GM21526 (cell line): ENCODE measurements at regions not wholly inside any gene's neighbourhood (a gene's known extent, or its start where the extent isn't known, plus 50 kb on each side); places are given as distances from the start of the nearest gene placed in this dataset.

Experiments
- ATAC-seq: cut with Tn5 transposase; IDR thresholded peaks from one replicate; pipeline ENCODE4 v1.9.1; 2021; ENCODE audit warnings: moderate library complexity; ENCODE audit not compliant: unreplicated experiment, low FRiP score

DNA sequence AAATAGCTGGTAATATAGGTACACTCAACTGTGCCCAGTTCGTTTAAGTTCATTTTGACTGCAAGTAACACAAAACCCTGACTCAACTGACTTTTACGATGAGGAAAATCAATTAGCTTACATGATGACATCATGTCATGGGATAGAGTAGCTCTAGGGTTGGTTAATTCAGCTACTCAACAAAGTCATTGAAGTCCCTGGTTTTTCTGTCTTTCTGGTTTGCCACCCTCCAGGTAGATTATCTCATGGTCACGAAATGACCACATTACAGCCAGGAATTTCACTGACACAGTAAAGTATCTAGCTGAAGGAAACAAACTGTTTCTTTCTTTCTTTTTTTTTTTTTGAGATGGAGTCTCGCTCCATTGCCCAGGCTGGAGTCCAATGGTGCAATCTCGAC lies 68.5 kb upstream of the FUT8 start:
- no peak for ATAC-seq

DNA sequence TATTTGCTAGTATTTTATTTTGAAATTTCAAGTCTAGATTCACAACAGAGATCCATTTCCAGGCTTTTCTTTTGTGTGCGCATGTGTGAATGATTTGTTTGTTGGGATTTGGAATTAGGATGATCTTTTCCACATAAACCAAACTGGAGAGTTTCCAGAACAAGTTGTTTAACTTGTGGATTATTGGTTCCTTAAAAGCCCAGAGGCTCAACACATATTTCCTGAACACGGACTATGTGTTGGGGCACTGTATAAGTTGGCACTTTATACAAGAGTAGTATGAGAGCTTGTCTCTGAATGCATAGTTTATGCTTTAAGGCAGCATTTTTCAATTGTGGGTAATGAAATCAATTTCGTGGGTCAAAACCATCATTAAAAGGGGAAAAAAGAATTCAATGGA lies 67.3 kb upstream of the FUT8 start:
- no peak for ATAC-seq

DNA sequence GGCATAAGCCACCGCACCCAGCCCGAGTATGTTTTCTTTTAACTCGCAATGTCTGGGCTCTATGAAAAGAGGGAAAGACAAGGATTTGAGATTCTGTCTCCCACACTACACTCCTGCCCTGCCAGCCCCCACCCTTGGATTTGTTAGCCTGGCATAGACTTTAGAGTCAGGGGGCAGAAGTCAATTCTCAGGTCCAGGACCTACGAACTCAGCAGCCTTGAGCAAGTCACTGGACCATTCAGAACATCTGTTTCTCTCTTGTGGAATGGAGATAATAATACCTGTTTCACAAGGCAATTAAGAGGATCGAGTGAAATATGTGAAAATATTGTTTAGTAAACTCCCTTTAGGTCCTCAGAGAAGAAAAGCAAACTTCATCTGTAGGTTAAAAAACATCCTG lies 66.1 kb upstream of the FUT8 start:
- ATAC-seq: no peak

DNA sequence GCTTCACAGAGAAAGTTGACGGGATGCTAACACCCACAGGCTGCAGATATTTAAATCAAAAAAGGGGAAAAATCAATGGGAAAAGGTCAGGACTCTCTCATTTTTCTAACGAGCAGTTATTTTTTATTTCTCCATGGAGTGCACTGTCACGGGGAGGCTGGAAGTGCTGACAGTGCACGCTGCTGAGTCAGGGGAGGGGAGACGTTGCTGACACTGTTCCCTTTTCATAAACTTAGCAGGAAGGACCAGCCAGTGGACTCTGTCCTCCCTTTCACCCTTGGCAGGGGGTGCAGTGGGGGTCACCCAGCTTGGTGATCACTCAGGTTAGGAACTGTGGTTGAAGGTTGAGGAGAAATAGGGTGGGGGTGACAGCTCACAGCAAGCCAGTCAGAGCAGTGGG lies 65.6 kb upstream of the FUT8 start:
- no peak for ATAC-seq

DNA sequence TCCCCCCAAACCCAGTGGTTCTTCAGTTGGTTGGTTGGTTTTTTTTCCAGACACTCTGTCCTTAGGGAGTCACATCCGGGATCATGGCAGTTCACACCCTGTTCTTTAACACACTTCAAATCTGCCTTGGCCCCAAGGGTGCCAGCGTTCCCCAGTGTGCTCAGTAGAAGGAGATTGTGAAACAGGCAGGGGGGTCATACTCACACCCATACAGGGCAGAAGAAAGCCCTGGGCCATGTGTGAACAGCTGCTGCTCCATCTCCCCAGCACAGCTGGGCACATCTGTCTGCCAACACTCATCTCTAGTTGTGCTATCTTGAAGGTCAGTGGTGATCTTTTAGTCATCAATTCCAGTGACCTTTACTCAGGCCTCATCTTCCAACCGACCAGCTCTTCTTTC lies 64.4 kb upstream of the FUT8 start:
- no peak for ATAC-seq

DNA sequence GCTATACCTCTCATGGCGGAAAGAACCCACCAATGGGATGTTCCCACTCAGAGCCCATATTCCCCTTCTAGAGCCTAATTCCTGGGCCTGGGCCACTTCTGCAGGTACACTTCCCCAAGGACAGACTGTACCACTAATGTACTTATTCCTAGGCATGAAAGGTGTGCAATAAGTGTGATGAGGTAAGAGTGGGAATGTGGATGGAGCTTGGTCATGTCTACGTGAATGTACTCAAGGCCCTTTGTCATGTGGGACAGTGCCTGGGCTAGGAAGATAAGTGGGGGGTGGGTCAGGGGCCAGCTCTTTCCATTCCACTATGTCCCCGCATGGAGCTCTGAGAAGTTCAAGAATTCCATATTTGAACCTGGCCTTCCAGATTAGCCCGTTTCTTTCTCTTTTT lies 63.4 kb upstream of the FUT8 start:
- ATAC-seq: no peak

DNA sequence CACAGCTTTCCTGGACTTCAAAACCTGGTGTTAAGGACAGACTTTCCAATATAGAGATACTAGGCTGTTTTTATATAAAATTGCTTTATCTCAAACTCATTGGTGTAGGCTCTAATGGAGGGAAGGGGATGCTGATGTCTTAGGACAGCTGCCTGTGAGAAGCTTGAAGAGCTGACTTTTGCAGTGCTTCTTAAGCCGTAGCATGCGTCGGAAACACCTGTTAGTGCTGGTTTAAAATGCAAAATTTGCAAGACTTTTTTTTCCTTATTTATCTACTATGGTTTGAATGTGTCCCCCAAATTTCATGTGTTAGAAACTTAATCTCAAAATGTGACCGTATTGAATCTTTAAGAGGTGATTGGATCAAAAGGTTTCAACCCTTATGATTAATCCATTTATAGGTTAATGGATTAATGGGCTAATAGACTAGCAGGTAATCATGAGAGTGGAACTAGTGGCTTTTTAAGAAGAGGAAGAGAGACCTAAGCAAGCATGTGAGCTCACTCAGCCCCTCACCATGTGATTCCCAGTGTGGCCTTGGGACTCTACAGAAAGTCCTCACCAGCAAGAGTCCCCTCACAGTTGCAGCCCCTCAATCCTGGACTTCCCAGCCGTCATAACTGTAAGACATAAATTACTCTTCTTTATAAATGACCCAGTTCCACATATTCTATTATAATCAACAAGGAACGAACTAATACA lies 60.9 kb upstream of the FUT8 start:
- ATAC-seq: no peak

DNA sequence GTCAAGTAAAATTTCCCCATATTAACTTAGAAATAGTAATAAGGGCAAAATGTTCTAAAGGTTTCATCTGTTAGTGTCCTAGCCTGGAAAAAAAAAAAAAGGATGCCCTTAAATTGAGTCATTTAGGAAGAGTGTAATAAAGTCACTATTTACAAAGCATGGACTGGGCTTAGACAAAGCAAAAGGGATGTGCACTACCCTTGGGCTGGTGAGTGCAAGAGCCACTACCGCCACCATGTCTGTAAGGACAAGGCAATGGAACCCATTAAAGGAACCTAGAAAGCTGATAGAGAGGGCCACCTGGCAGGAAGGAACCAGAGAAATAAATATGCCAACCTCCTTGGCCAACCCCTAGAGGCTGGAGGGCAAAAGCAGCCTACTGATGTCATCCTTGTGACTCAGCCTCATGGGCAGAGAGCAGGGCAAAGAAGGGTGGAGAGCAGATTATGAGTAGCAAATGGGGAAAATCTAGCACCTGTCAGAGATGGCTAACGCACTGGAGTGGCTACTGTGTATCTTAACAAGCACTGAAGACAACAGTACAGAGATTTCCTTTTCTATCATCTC lies 59.5 kb upstream of the FUT8 start:
- no peak for ATAC-seq

DNA sequence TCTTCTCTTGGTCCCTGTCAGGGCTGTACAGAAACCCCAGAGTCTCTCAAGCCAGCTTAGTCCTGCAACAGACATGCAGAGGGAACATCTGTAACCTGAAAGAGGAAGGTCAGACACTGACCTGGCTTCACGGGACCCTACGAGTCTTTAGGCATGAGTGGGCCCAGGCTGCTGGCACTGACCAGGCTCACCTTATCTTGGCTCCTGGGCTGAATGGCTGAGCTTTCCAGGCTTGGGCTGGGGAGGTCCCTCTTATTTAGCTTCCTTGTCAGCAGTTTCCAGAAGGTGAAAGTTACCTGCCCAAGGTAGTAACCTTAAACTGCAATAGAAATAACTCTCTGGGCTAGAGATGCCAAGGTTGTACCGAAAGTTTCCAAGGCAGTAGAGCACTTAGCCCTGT lies 58.4 kb upstream of the FUT8 start:
- ATAC-seq: no peak

DNA sequence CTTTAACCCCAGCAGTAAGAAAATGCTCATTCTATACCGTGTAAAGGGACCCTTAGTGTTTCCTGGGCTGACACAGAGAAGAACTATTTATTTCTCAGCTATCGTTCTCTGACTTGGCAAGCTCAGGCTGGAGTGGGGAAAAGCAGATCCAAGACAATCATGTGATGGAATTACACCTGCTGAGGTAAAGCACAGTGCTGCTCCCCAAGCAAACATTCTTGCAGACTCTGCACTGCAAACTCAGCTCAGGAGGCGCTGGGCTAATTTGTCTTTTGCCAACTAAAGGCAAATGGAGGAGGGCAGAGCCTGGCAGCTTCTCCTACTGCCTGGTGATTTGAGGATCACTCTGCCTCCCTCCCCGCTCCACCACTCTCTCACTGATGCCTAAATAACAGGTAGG lies 57.8 kb upstream of the FUT8 start:
- no peak for ATAC-seq

DNA sequence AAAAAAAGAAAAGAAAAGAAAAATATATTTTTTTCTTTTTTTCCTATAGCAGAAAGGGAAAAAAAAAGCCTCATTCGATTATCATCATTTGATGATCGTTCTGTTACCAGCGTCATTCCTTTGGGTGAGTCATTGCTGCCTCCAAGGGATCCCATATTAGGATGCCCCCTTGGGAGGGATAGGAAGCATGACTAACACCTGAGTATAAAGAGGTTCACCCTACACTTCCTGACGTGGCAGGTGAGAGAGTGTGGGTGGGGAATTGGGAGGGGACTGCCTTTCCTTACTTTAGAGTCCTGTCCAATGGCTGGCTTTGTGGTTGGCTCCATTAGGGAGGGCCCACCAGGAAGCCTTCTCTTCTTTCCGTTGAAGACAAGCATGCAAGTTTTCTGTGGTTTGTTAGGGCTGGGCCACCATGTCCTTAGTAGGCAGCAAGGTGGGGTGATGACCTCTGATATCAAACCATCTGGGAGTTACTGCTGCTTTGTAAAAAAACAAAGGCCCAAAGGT lies 56.1 kb upstream of the FUT8 start:
- ATAC-seq: no peak

DNA sequence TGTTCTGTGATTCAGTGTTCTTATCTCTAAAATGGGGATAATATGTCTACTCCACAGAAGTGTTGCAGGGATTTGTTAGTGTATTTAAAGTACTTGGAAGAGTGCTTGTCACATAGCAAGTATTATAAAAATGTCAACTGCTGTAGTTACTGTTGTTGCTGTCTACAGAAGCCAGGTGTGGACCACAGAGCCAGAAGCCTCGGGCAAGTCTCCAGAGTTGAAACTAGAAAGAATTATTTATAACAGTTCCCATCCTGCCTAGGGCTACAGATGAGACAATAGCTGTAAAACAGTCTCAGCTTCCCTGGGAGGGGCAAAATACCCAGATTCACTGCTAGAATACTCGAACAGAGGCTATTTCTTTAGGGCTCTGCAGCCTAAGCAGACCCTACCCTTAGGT lies 55.4 kb upstream of the FUT8 start:
- ATAC-seq: peak; percentile 53

DNA sequence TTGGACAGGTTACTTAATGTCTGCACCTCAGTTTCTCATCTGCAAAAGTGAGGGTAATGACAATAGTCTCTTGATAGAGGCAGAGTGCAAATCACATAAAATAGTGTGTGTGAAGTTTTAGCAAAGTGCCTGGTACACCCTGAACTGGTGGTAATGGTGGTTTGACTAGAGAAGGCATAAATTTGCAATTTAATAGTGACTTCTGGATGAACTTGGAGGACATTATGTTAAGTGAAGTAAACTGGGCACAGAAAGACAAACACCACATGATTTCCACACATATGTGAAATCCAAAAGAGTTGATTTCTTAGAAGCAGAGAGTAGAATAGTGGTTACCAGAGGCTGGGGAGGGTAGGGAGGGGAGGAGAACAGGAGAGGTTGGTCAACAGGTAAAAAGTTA lies 54.8 kb upstream of the FUT8 start:
- ATAC-seq: no peak

DNA sequence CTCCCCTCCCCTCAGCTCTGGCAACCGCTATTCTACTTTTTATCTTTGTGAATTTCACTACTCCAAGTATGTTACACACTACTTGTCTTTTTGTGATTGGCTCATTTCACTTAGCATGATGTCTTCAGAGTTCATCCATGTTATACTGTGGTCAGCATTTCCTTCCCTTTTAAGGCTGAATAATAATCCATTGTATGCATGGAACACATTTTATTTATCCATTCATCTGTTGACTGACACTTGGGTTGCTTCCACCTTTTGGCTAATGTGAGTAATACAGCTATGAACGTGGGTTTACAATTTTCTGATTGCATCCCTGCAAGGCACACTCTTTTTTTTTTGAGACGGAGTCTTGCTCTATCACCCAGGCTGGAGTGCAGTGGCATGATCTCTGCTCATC lies 53.0 kb upstream of the FUT8 start:
- ATAC-seq: no peak

DNA sequence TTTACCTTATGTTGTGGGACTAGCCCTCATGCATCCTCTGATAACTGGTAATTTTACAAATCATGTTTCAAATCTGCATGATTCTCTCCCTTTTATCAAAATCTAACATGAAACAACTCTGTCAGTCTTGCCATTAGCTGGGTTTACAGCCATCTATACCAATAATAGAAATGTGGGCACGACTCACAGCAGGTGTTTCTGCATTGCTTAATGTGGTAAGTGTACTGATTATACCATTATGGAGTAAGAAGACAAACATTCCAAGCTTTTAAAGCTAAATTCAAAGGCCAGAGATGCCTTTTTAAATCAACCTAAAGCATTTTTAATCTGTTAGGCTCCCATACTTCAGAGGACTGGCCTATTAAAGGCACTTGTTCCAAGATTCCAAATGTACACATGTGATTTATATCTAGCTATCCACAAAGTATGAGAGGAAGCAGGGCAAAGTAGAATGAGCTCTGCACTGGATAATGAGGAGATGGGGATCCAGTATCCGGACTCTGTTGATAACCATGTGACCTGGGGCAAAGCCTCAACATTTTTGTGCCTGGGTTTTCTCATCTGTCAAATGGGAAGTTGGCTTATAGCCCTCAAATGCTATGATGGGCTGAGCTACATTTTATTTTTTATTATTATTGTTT lies 52.3 kb upstream of the FUT8 start:
- no peak for ATAC-seq

DNA sequence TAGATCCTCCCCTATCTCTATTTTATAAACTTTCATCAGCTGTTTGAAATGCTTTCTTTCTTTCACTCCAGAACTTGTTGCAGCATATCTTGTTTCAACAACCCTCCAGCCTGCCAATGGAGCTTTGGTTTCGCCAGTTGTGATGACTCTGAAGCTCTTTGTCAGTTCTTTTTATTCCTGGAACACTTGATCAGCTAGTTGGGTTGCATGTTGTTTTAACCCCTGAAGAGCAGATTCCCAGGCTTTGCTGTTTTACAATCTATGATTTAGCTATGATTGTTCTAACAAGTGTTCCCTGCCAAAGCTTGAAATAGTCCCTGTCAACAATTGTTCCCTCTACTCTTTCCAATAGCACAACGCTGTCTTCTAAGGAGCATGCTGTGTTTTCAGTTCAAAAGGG lies 50.6 kb upstream of the FUT8 start:
- ATAC-seq: no peak
